ENCODE measurements at regions not wholly inside any gene's neighbourhood (a gene's known extent, or its start where the extent isn't known, plus 50 kb on each side); places are given as distances from the start of the nearest gene placed in this dataset.

DNA sequence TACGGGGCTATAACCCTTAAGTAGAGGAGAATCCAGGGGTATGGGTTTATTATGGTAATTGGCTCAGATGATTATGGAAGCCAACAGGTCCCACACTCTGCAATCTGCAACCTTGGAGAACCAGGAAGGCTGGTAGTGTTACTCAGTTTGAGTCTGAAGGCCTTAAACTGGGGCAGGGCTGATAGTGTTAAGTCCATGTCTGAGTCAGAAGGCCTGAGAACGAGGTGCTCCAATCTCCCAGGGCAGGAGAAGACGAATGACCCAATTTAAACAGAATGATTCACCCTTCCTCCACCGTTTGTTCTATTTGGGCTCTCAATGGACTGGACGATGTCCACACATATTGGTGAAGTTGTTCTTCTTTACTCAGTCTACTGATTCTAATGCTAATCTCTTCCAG is 244.5 kb upstream of the PTER start:
- TF ChIP-seq FOXP2 (optimal IDR thresholded peaks at IDR 0.05; ENCODE audit: borderline replicate concordance, extremely low read depth, extremely low read length, insufficient read depth) (no peak), SIN3A (IDR thresholded peaks at IDR 0.05; ENCODE audit: borderline replicate concordance, insufficient read depth, low read length) (no peak), POLR2AphosphoS5 (IDR thresholded peaks at IDR 0.05; ENCODE audit: low read depth, low read length) (no peak), TAF1 (IDR thresholded peaks at IDR 0.05; ENCODE audit: borderline replicate concordance, insufficient read depth, low read length) (no peak)
- TF ChIP-seq, protein P1, sequence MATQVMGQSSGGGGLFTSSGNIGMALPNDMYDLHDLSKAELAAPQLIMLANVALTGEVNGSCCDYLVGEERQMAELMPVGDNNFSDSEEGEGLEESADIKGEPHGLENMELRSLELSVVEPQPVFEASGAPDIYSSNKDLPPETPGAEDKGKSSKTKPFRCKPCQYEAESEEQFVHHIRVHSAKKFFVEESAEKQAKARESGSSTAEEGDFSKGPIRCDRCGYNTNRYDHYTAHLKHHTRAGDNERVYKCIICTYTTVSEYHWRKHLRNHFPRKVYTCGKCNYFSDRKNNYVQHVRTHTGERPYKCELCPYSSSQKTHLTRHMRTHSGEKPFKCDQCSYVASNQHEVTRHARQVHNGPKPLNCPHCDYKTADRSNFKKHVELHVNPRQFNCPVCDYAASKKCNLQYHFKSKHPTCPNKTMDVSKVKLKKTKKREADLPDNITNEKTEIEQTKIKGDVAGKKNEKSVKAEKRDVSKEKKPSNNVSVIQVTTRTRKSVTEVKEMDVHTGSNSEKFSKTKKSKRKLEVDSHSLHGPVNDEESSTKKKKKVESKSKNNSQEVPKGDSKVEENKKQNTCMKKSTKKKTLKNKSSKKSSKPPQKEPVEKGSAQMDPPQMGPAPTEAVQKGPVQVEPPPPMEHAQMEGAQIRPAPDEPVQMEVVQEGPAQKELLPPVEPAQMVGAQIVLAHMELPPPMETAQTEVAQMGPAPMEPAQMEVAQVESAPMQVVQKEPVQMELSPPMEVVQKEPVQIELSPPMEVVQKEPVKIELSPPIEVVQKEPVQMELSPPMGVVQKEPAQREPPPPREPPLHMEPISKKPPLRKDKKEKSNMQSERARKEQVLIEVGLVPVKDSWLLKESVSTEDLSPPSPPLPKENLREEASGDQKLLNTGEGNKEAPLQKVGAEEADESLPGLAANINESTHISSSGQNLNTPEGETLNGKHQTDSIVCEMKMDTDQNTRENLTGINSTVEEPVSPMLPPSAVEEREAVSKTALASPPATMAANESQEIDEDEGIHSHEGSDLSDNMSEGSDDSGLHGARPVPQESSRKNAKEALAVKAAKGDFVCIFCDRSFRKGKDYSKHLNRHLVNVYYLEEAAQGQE (IDR thresholded peaks at IDR 0.05; ENCODE audit: insufficient read depth in 1 of 2, low read depth in 2 of 2, low read length in 2 of 2): no peak

DNA sequence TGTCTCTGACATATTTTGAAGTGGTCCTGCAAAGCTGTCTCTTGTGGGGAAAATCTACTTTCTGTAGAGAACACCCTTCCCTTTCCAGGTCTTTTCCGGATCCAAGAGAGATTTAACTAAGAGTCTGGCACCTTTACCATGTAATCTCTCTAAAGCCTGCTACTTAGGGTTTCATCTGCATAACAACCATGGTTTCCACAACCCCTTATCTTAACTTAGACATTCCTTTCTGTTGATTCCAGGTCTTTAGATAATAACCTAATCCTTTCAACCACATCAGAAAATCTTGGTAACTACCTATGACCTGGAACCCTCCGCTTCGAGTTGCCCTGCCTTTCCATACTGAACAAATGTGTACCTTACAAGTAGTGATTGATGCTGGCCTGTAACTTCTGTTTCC is 243.6 kb upstream of the PTER start:
- TF ChIP-seq, protein P1 (IDR thresholded peaks at IDR 0.05; ENCODE audit: insufficient read depth in 1 of 2, low read depth in 2 of 2, low read length in 2 of 2): no peak
- TF ChIP-seq SIN3A (IDR thresholded peaks at IDR 0.05; ENCODE audit: borderline replicate concordance, insufficient read depth, low read length) (no peak), POLR2AphosphoS5 (IDR thresholded peaks at IDR 0.05; ENCODE audit: low read depth, low read length) (no peak), FOXP2 (optimal IDR thresholded peaks at IDR 0.05; ENCODE audit: borderline replicate concordance, extremely low read depth, extremely low read length, insufficient read depth) (no peak)

DNA sequence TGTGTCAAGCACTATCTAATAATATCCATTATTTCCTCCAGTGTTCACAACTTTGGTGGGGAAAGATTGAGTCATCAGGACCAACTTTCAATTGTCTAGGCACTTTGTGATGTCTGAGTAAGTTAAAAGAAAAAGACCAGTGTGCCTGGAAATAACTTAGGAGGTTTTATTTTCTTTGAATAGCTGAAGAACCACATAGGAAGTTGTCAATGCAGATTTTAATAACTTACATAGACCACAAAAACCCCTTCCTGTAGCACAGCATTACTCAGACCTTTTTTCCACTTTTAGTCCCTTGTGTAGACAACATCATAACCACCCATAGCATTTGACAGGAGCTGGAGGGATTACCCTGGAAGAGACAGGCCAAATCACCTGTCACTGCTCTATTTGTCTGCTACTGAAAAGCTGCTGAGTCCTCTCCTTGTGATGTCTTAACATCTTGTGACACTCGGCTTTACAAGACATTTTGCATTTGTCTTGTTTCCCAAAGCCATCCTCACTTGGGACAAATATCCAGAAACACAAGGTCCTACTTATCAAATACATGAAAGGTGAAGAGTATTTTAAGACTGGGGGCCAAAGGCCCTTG is 241.5 kb upstream of the PTER start:
- TF ChIP-seq FOXP2 (optimal IDR thresholded peaks at IDR 0.05; ENCODE audit: borderline replicate concordance, extremely low read depth, extremely low read length, insufficient read depth) (no peak), TAF1 (IDR thresholded peaks at IDR 0.05; ENCODE audit: borderline replicate concordance, insufficient read depth, low read length) (no peak), POLR2AphosphoS5 (IDR thresholded peaks at IDR 0.05; ENCODE audit: low read depth, low read length) (no peak), SIN3A (IDR thresholded peaks at IDR 0.05; ENCODE audit: borderline replicate concordance, insufficient read depth, low read length) (no peak)
- TF ChIP-seq, protein P1 (IDR thresholded peaks at IDR 0.05; ENCODE audit: insufficient read depth in 1 of 2, low read depth in 2 of 2, low read length in 2 of 2): no peak

DNA sequence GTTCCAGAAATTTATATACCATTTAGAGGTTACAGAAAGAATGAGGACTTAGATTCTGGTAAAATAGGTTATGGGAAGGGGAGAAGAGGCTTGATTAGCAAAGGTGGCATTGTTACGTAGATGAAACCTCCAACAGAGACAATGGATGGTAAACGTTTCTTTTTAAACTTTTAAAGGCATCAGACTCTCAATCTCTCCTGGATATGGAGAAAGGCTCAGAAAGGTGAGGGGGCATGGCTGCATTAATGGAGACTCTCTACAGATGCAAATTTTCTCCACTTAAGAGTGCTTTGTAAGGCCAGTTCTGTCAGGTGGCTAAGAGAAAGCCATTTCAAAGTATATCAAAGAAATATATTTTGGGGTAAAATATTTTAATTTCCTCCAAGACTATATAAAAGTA is 240.9 kb upstream of the PTER start:
- TF ChIP-seq TAF1 (IDR thresholded peaks at IDR 0.05; ENCODE audit: borderline replicate concordance, insufficient read depth, low read length) (no peak), FOXP2 (optimal IDR thresholded peaks at IDR 0.05; ENCODE audit: borderline replicate concordance, extremely low read depth, extremely low read length, insufficient read depth) (no peak), POLR2AphosphoS5 (IDR thresholded peaks at IDR 0.05; ENCODE audit: low read depth, low read length) (no peak), SIN3A (IDR thresholded peaks at IDR 0.05; ENCODE audit: borderline replicate concordance, insufficient read depth, low read length) (no peak)
- TF ChIP-seq, protein P1 (IDR thresholded peaks at IDR 0.05; ENCODE audit: insufficient read depth in 1 of 2, low read depth in 2 of 2, low read length in 2 of 2): no peak

DNA sequence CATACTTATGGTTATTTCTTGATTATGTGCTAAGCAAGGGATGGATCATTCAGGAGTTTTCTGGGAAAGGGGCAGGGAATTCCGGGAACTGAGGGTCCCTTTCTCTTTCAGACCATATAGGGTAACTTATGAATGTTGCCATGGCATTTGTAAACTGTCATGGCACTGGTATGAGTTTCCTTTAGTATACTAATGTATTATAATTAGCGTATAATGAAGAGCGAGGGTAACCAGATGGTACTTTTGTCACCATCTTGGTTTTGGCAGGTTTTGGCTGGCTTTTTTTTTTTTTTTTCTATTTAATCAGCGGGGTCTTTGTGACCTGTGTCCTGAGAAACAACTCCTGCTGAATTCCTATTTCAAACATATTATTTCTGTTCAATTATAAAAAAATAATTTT is 237.6 kb upstream of the PTER start:
- TF ChIP-seq POLR2AphosphoS5 (IDR thresholded peaks at IDR 0.05; ENCODE audit: low read depth, low read length) (no peak), FOXP2 (optimal IDR thresholded peaks at IDR 0.05; ENCODE audit: borderline replicate concordance, extremely low read depth, extremely low read length, insufficient read depth) (no peak), SIN3A (IDR thresholded peaks at IDR 0.05; ENCODE audit: borderline replicate concordance, insufficient read depth, low read length) (no peak), TAF1 (IDR thresholded peaks at IDR 0.05; ENCODE audit: borderline replicate concordance, insufficient read depth, low read length) (no peak)
- TF ChIP-seq, protein P1 (IDR thresholded peaks at IDR 0.05; ENCODE audit: insufficient read depth in 1 of 2, low read depth in 2 of 2, low read length in 2 of 2): no peak

All from PFSK-1 (cell line).